ENCODE measurements at regions not wholly inside any gene's neighbourhood (a gene's known extent, or its start where the extent isn't known, plus 50 kb on each side); places are given as distances from the start of the nearest gene placed in this dataset.

- TF ChIP-seq CTCF (tag by site-specific recombination; IDR thresholded peaks at IDR 0.05) (no peak), KLF10 (tag by site-specific recombination; IDR thresholded peaks at IDR 0.05) (no peak), ZNF18 (tag by site-specific recombination; IDR thresholded peaks at IDR 0.05) (no peak), ZNF274 (IDR thresholded peaks at IDR 0.05; ENCODE audit: low read length) (no peak), ZNF274 (tag by site-specific recombination; IDR thresholded peaks at IDR 0.05; ENCODE audit: borderline replicate concordance) (no peak)
Observed at GRCh38 chr4:12445711-12446235, 1017.1 kb upstream of the HS3ST1 start.
